ENCODE measurements at regions not wholly inside any gene's neighbourhood (a gene's known extent, or its start where the extent isn't known, plus 50 kb on each side); places are given as distances from the start of the nearest gene placed in this dataset.

GRCh38 chr2:226638576-226638975 is 161.0 kb downstream of the IRS1 start:
- no peak for TF ChIP-seq POLR2A (IDR thresholded peaks at IDR 0.05)
- TF ChIP-seq CTCF (IDR thresholded peaks at IDR 0.05): no peak
